ENCODE measurements at regions not wholly inside any gene's neighbourhood (a gene's known extent, or its start where the extent isn't known, plus 50 kb on each side); places are given as distances from the start of the nearest gene placed in this dataset.
"Not testable (repeated sequence)": the region's sequence is repeated elsewhere in the genome, so short reads cannot be mapped to it uniquely, and the experiment has no call there.

DNA sequence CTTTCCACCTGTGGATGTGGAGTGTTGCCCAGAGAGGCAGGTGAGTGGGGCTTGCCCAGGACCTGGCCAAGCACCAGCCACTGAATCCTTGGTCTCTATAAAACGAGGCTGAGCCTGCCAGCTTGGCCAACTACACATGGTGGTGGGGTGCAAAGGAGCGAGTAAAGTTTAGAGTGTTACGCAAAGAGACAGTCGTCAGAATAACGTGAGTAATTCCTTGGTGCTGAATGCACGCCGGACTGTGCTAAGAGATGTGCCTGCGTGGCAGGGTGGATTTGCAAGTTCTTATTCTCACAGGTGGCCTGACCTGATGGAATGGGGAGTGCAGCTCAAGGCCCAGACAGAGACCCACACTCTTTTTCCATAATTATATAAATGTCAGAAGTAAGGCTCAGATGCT lies 88.6 kb upstream of the B3GAT1 start:
- no peak for DNase-seq (ENCODE audit: low read depth in 3 of 3, low spot score in 2 of 3)

DNA sequence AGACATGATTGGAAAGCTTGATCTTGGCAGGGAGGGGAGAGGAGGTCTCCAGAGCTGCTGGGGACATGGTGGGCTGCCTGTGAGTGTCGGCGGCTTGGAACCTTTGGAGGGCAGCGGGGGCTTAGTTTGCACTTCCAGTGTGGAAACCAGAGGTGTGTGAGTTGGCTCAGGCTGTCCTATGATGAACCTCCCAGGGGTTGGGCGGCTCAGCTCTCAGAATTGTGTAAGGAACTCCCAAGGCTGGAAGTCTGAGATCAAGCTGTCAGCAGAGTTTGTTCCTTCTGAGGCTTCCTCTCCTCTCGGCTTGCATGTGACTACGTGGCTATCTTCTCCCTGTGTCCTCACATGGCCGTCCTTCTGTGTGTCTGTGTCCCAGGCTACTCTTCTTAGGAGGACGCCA lies 87.9 kb upstream of the B3GAT1 start:
- no peak for DNase-seq (ENCODE audit: low read depth in 3 of 3, low spot score in 2 of 3)

DNA sequence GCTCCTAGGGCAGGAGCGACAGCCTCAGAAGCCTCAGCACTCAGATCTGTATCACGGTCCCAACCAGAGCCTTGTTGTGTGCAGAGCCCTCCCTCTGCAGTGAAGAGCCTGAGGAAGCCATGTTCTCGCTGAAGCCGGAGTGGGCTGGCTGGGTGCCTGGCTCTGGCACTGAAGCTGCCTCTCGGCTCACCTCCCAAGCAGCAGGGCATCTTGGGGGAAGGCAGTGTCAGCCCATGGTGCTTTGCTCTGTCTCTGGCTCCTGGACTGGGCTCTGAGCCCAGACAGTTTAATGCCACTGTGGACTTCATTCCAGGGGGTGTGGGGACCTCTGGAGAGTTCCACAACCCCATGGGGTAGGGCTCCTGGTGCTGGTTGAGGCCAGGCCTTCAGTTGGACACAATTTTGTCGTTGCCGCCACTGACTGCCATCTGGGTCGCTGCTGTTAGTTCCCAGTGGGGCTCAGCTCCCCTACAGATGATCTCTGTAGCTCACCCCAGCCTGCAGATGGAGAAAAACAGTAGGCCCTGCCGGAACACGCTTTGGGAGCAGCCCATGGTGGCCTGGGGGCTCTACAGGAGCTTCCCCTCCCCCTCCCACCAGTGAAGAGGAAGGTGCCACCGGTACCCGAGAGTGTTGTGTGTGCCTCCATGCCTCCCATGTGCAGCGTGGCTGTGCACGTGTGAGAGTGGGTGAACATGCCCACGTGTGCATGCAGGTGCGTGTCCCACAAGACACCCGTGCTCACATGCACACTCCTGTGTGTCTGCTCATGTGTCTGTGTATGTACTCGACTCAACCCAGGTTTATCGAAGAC lies 86.5 kb upstream of the B3GAT1 start:
- no peak for DNase-seq (ENCODE audit: low read depth in 3 of 3, low spot score in 2 of 3)

DNA sequence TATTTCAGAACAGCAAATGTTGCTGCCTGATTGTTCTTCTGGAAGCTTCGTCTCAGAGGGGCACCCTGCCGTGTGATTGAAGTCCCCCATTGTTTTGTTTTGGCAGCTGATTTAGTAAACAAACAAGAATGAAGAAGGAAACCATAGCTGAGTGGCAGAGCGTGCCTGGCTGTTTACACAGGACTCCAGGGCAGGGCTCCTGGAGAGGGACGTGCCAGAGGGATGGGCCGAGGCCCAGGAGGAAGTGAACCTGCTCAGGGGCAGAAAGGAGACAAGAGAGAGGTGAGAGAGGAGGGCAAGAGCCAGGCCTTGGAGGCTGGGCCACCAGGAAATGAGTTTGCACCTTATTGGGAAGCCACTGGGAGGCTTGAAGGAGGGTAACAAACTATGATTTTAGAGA lies 85.5 kb upstream of the B3GAT1 start:
- no peak for DNase-seq (ENCODE audit: low read depth in 3 of 3, low spot score in 2 of 3)

DNA sequence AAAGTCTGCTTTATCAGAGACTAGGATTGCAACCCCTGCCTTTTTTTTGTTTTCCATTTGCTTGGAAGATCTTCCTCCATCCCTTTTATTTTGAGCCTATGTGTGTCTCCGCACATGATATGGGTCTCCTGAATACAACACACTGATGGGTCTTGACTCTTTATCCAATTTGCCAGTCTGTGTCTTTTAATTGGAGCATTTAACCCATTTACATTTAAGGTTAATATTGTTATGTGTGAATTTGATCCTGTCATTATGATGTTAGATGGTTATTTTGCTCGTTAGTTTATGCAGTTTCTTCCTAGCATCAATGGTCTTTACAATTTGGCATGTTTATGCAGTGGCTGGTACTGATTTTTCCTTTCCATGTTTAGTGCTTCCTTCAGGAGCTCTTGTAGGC lies 84.0 kb upstream of the B3GAT1 start:
- DNase-seq (ENCODE audit: low read depth in 3 of 3, low spot score in 2 of 3): not testable (repeated sequence)

DNA sequence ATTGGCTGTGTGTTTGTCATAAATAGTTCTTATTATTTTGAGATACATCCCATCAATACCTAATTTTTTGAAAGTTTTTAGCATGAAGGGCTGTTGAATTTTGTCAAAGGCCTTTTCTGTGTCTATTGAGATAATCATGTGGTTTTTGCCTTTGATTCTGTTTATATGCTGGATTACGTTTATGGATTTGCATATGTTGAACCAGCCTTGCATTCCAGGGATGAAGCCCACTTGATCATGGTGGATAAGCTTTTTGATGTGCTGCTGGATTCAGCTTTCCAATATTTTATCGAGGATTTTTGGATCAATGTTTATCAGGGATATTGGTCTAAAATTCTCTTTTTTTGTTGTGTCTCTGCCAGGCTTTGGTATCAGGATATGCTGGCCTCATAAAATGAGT lies 82.4 kb upstream of the B3GAT1 start:
- DNase-seq (ENCODE audit: low read depth in 3 of 3, low spot score in 2 of 3): not testable (repeated sequence)

DNA sequence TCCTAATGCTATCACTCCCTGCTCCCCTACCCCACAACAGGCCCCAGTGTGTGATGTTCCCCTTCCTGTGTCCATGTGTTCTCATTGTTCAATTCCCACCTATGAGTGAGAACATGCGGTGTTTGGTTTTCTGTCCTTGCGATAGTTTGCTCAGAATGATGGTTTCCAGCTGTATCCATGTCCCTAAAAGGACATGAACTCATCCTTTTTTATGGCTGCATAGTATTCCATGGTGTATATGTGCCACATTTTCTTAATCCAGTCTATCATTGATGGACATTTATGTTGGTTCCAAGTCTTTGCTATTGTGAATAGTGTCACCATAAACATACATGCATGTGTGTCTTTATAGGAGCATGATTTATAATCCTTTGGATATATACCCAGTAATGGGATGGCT lies 80.4 kb upstream of the B3GAT1 start:
- not testable (repeated sequence) for DNase-seq (ENCODE audit: low read depth in 3 of 3, low spot score in 2 of 3)

DNA sequence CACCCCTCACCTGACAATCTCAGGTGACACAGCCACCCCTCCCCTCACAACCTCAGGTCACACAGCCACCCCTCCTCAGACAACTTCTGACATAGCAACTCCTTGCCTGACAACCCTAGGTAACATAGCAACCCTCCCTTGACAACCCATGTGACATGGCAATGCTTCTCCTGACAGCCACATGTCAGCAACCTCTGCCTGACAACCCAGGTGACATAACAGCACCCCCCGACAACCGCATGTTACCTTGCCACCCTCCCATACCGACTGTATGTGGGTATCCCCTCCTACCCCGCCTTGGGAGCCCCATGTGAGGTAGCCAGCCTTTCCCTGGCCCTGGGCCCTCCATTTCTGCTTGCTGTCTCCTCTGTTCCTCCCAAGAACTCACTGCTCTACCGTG lies 77.7 kb upstream of the B3GAT1 start:
- DNase-seq (ENCODE audit: low read depth in 3 of 3, low spot score in 2 of 3): no peak

DNA sequence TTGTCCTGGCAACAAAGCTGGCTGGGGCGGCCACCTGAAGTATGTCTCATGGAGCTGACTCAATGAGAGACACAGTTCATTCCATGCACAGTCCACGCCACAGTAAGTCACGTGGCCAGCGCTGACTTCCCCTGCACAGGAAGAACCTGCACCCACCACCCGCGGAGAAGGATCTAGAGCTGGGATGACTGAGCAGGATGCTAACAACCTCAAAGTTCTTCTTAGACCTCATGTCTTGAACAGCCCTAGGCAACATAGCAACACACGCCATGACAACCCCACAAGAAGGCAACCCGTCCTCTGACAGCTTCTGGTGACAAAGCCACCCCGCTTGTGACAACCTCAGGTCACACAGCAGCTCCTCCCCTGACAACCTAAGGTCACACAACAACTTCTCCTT lies 76.9 kb upstream of the B3GAT1 start:
- no peak for DNase-seq (ENCODE audit: low read depth in 3 of 3, low spot score in 2 of 3)

DNA sequence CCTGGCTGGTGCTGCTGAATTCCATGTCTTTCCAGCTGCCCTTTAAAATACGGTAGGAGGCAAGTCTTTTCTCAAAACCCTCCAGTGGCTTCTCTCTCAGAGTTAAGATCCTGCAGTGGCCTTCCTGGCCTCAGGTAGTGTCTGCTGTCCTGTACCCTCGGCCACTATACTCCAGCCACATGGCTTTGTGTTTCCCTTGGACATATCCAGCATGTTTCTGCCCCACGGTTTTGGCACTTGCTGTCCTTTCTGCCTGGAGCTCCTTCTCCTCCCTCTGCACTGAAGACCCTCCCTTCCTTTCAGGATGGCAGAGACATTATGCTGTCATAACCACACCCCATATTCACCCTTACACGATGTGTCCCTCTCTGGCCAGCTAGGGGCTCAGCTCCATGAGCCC lies 76.5 kb upstream of the B3GAT1 start:
- no peak for DNase-seq (ENCODE audit: low read depth in 3 of 3, low spot score in 2 of 3)

DNA sequence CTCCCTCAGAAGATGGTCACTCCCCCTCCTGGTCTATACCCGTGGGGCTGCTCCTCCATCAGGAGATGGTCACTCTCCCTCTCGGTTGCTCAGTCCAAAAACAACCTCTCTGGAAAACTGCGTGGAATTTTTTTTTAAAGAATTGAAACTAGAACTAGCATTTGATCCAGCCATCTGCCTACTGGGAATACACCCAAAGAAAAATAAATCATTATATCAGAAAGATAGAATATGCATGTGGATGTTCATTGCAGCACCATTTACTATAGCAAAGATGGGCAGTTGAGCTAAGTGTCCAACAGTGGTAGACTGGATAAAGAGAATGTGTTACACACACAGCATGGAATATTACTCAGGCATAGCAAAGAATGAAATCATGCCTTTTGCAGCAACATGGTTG lies 75.7 kb upstream of the B3GAT1 start:
- DNase-seq (ENCODE audit: low read depth in 3 of 3, low spot score in 2 of 3): no peak

DNA sequence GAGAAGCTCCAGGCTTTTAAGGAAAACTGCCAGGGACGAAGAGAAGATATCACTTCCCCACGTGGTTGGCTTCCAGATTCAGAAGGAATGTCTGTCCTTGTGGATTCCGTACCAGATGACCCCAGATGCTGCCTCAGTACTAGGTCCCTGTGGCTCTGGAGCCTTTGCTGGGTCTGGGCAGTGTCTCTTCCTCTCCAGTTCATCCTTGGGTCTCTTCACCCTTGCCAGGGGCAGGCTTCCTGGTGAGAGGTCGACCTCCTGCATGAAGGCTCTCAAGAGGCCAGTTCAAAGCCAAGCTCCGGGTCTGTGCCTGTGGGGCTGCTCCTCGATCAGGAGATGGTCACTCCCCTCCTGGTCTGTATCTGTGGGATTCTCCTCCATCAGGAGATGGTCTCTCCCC lies 74.7 kb upstream of the B3GAT1 start:
- DNase-seq (ENCODE audit: low read depth in 3 of 3, low spot score in 2 of 3): no peak

DNA sequence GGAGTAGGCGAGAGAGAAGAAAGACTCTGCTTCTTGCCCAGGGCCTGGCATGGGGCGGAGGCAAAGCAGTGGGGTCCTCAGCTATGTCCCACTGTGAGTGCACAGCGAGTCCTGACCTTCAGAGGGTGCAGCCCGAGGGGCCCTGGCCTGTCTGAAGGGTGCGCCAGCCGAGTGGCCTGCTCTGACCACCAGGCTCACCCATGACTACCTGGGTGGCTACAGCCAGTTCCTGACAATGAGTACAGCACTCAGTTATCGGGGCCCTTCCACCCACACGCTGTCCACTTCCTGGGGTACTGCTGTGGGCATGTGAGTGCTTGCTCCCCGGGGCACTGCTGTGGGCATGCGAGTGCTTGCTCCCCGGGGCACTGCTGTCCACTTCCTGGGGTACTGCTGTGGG lies 74.1 kb upstream of the B3GAT1 start:
- DNase-seq (ENCODE audit: low read depth in 3 of 3, low spot score in 2 of 3): no peak

DNA sequence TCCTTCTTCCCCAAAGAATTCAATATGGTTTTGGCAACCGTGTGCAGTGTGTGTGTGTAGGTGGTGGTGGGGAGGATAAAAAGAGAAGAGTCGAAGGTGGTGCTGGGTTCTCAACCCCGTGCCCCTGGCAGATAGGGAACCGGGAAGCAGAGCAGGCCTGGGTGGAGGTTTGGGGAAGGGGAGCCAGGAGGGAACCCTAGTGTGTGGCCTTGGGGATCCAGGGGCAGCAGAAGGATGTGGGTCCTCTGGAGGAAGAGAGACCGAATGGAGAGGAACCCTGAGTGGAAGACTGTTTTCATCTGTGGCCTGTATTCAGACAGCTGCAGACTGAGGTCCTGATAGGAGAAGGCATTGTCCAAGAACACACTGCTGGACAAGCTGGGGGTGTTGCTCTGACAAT lies 73.3 kb upstream of the B3GAT1 start:
- no peak for DNase-seq (ENCODE audit: low read depth in 3 of 3, low spot score in 2 of 3)

DNA sequence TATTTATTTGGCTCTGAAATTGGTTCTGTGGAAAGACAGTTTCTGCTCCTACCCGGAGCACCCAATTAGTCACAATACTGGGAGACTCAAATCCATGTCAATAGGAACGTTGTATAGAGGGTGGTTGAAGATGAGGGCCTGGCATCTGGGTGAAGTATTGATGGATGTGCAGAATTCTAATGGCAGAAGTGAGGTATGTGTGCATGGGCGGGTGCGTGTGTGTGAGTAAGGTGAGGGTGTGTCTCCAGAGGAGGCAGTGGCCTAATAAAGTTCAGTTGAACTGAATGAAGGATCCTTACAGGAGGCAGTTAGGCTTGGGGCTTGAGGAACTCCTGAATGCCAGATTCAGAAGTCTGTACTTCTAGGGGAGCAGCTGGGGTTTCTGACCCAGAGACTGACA lies 71.8 kb upstream of the B3GAT1 start:
- DNase-seq (ENCODE audit: low read depth in 3 of 3, low spot score in 2 of 3): no peak

DNA sequence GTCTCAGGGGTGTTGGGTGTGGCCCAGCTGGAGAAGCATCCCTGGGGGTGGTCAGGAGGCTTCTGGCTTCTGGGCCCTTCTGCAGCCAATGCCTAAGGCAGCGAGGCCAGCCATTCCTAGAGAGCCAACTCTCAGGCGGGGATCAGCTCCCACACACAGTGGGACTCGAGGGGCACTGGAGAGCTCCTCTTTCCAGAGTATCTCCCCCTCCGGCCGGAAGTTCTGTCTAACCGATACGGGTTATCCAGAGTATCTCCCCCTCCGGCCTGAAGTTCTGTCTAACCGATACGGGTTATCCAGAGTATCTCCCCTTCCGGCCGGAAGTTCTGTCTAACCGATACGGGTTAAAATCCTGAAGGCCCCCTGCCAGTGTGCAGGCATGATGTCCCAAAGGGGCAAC lies 71.2 kb upstream of the B3GAT1 start:
- no peak for DNase-seq (ENCODE audit: low read depth in 3 of 3, low spot score in 2 of 3)

DNA sequence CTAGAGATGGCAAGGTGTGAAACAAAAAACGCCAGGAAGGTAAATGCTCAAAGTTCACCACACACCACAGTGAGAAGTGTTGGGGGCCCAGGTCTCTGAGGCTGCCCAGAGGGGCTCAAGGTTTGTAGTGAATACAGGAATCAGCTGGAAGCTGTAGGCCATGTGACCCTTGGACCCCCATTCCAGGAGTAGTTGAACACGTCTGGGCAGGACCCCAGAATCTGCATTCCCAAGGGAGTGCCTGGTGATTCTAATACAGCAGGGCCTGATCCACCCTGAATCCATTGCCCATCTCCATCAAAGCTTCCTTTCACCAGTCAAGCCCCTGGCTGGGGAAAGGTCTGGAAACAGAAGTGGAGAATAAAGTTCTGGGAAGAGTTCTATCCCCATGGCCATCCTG lies 70.8 kb upstream of the B3GAT1 start:
- no peak for DNase-seq (ENCODE audit: low read depth in 3 of 3, low spot score in 2 of 3)

DNA sequence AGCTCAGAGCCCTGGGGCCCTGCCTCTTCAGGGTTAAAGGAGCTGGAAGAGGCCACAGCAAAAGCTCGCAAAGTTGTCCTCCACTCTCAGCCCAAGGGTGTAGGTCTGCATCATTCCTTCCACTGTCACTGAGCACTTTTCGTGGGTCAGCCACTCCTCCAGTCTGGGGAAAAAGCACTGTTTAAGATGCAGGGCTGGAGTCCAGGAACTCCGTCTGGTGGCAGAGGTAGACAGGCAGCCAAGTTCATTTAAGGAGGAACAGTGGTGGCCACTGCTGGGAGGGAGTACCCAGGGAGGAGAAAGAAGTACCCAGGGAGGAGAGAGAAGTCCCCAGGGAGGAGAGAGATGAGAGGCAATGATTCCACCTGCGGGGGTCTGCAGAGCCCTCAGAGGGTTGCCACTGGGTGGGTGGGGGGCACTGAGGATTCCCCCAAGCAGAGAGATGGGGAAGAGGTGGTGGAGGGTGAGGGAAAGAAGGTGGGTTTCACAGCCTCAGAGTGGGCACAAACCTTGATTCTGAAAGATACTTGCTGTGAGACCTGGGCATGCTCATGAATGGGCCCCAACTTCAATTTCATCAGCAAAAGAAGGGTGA lies 70.0 kb upstream of the B3GAT1 start:
- no peak for DNase-seq (ENCODE audit: low read depth in 3 of 3, low spot score in 2 of 3)

DNA sequence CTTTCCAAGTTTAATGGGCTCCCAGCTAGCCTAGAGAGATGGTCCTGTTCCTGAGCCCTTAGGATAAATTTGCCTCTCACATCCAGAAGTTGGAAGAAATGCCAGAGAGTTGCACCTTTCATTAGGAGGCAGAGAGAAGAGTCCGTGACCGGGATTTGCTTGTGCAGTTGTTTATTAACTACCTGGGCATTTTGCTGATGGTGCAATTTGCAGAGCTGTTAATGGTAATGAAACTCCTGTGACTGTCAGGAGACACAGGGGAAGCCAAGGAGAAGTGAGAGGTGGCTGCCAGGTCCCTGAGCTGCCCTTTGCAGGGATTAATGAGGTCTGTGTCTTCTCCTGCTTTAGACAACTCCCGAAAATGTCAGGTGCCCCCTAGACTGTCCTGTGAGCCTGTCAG lies 69.1 kb upstream of the B3GAT1 start:
- no peak for DNase-seq (ENCODE audit: low read depth in 3 of 3, low spot score in 2 of 3)

DNA sequence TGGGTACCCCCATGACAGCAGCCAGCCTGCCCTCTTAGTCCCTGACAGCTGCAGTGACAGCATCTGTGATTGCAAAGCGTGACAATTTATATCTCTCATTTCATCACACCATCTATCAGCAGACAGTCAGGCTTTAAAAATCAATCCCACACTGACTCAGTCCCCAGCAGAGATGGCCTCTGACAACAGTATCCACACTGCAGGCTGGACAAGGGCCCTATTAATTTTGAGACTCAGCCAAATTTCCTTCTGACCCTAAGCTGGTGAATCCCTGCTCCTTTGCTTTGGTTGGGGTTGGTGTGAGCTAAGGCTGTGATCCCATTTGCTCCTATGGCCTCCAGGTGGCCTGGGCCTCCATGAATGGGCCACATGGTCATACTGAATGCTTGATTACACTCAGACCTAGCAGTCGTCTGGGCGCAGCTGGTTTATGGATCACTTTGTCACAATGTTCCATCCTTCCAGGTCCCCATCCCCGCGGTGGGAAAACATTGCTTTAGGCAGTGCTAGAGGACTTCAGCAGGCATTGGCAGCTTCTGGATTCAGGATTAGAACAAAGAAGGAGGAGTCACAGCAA lies 68.2 kb upstream of the B3GAT1 start:
- no peak for DNase-seq (ENCODE audit: low read depth in 3 of 3, low spot score in 2 of 3)

DNA sequence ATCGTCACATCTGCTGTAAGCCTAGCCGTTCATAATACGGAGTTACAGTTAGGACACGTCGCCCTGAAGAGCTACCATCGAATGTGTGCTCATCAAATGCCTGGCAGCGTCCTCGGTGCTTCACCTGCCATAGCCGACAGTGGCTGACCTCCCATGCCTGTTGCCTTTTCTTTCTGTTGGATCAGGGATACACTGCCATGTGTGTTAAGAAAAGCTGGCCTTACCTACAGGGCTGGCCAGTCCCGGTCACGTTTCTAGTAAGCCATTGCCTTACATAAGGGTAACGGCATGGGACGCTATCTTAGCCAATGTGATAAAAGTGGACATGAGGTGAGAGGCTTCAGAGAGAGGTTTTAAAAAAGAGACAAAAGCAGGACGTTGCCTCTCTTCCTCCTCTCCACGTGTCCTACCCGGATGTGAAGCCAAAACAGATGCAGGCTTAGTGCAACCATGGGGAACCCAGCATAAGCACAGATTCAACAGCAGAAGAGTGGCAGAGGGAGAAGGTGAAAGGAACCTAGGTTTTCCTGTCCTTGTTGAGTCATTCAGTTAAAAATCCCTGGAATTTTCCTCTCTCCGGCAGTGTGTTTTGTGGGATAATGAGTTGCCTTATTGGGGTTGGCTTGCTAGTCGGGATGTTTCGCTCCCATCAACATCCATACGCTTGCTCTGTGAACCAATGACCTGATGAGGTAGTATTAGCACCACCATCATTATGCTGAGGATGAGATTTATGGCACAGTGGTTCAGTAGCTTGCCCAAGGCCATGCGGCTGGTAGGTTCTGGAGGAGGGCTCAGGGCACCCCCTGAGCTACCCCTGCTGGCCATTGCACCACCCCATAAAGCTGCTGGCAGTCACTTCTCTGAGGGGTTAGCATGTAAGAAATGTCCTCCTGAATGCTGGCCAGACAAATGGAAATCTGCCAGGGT lies 67.4 kb upstream of the B3GAT1 start:
- DNase-seq (ENCODE audit: low read depth in 3 of 3, low spot score in 2 of 3): no peak

Measured in right renal cortex interstitium (tissue), 3 donors.